HCT116 (cell line): ENCODE measurements at regions not wholly inside any gene's neighbourhood (a gene's known extent, or its start where the extent isn't known, plus 50 kb on each side); places are given as distances from the start of the nearest gene placed in this dataset.

Source experiments
- ATAC-seq: fragments of 200-7000 bp; cut with Tn5 transposase; 2 replicates; pipeline ENCODE4 v1.9.1; 2020; ENCODE audit warnings: mild to moderate bottlenecking, moderate library complexity
- BruUV-seq: library from RNA; stranded (reverse); fragments of 400-500 nt; replicated peaks from 2 replicates; lab custom pipeline; 2021; lab: Mats Ljungman, UMichigan
- CTCF ChIA-PET: fragments of 300-600 bp; sonication (Branson Sonifier 250); formaldehyde crosslinking; loops from one replicate; lab custom pipeline; 2021; ENCODE audit warnings: antibody characterized with exemption; lab: Charles Lee
- POLR2A ChIA-PET: fragments of 300-600, 350-600 bp; sonication (Branson Sonifier 250); formaldehyde crosslinking; loops from one replicate; lab custom pipeline; 2021; ENCODE audit warnings: antibody characterized with exemption; lab: Charles Lee
- RAD21 ChIA-PET, 2 experiments: fragments of 300-600 bp; sonication (Branson Sonifier 250); formaldehyde crosslinking; loops; one replicate each; lab custom pipeline; 2023; ENCODE audit warnings: low total read pairs in 2 of 2; ENCODE audit not compliant: uncharacterized antibody in 2 of 2, unreplicated experiment in 2 of 2, low non-redundant PET in 1 of 2; lab: Charles Lee
- DNase-seq: peaks from one replicate; pipeline ENCODE4 v3.0.0-alpha.2; 2010; ENCODE audit warnings: low read depth, low spot score
- H2AFZ ChIP-seq: fragments of 200-600 bp; shearing (Covaris generic), sonication (generic); 2 replicates; pipeline ENCODE4 v1.6.1; 2017; ENCODE audit warnings: low read depth, mixed run types, mixed read lengths, antibody characterized with exemption, low read length; ENCODE audit not compliant: poor library complexity, severe bottlenecking
- H3K27ac ChIP-seq: 2 replicates; pipeline ENCODE4 v1.5.1; 2012; ENCODE audit warnings: low read depth, low read length
- H3K27me3 ChIP-seq: fragments of 200-600 bp; sonication (generic); 2 replicates; pipeline ENCODE4 v1.6.1; 2016; ENCODE audit warnings: mixed run types, low read length, mixed read lengths; ENCODE audit not compliant: insufficient read depth
- H3K36me3 ChIP-seq, 2 experiments: fragments of 200-500 bp in 1 of 2; fragments of 200-600 bp in 1 of 2; sonication (Bioruptor generic) in 1 of 2; sonication (generic) in 1 of 2; 2 replicates each; pipeline versions ENCODE4 v1.5.1 to v1.6.1; 2014 to 2016; ENCODE audit warnings: low read length in 2 of 2, inconsistent platforms in 1 of 2, mixed read lengths in 1 of 2, mixed run types in 1 of 2; ENCODE audit not compliant: insufficient read depth in 2 of 2, control insufficient read depth in 1 of 2
- H3K4me1 ChIP-seq, 2 experiments: fragments of 200-600 bp in 1 of 2; sonication (generic) in 1 of 2; 2 replicates each; pipeline versions ENCODE4 v1.5.1 to v1.6.1; 2012 to 2017; ENCODE audit warnings: low read length in 2 of 2, inconsistent platforms in 1 of 2, mild to moderate bottlenecking in 1 of 2, mixed read lengths in 1 of 2, mixed run types in 1 of 2, moderate library complexity in 1 of 2; ENCODE audit not compliant: insufficient read depth in 2 of 2, control insufficient read depth in 1 of 2
- H3K4me2 ChIP-seq: fragments of 200-600 bp; sonication (generic); 2 replicates; pipeline ENCODE4 v1.6.1; 2017; ENCODE audit warnings: mixed run types, low read length, mixed read lengths
- H3K4me3 ChIP-seq, 2 experiments: fragments of 200-600 bp in 1 of 2; sonication (generic) in 1 of 2; replicated peaks in 1 of 2; 2 replicates each; pipeline ENCODE4 v1.5.1; 2011 to 2016; ENCODE audit warnings: low read length in 2 of 2, control low read depth in 1 of 2, low read depth in 1 of 2, mild to moderate bottlenecking in 1 of 2, mixed read lengths in 1 of 2, mixed run types in 1 of 2
- H3K79me2 ChIP-seq: fragments of 200-600 bp; sonication (generic); 2 replicates; pipeline ENCODE4 v1.6.1; 2017; ENCODE audit warnings: mild to moderate bottlenecking, mixed run types, low read length, moderate library complexity, mixed read lengths; ENCODE audit not compliant: insufficient read depth
- H3K9ac ChIP-seq: fragments of 200-600 bp; sonication (generic); 2 replicates; pipeline ENCODE4 v1.6.1; 2016; ENCODE audit warnings: low read length, mixed read lengths
- H3K9me2 ChIP-seq: fragments of 200-600 bp; sonication (generic), shearing (Covaris generic); 2 replicates; pipeline ENCODE4 v1.6.1; 2017; ENCODE audit warnings: mixed run types, mild to moderate bottlenecking, moderate library complexity; ENCODE audit not compliant: insufficient read depth
- H3K9me3 ChIP-seq, 2 experiments: fragments of 200-500 bp in 1 of 2; fragments of 200-600 bp in 1 of 2; sonication (Bioruptor generic) in 1 of 2; sonication (generic) in 1 of 2; 2 replicates each; pipeline ENCODE4 v1.6.1; 2014 to 2017; ENCODE audit warnings: low read length in 2 of 2, mixed read lengths in 2 of 2, inconsistent platforms in 1 of 2, low read depth in 1 of 2, mild to moderate bottlenecking in 1 of 2, mixed run types in 1 of 2, moderate library complexity in 1 of 2; ENCODE audit not compliant: control insufficient read depth in 1 of 2, insufficient read depth in 1 of 2
- H4K20me1 ChIP-seq: fragments of 200-600 bp; sonication (generic), shearing (Covaris generic); 2 replicates; pipeline ENCODE4 v1.6.1; 2017; ENCODE audit warnings: mixed run types, mild to moderate bottlenecking, moderate library complexity; ENCODE audit not compliant: insufficient read depth
- CEBPB ChIP-seq: IDR thresholded peaks from 2 replicates; pipeline ENCODE4 v1.6.1; 2012; ENCODE audit warnings: low read depth
- ELF1 ChIP-seq: IDR thresholded peaks from 2 replicates; pipeline ENCODE4 v1.6.1; 2012; ENCODE audit warnings: low read depth, borderline replicate concordance
- EZH2 ChIP-seq: fragments of 200-600 bp; sonication (generic); IDR thresholded peaks from 2 replicates; pipeline ENCODE4 v1.6.1; 2017; ENCODE audit warnings: antibody characterized with exemption, mixed run types
- EZH2phosphoT487 ChIP-seq: fragments of 200-600 bp; IDR thresholded peaks from 2 replicates; pipeline ENCODE4 v1.6.1; 2018; ENCODE audit warnings: antibody characterized with exemption, borderline replicate concordance
- JUND ChIP-seq: IDR thresholded peaks from 2 replicates; pipeline ENCODE4 v1.6.1; 2012
- MAX ChIP-seq: IDR thresholded peaks from 2 replicates; pipeline ENCODE4 v1.6.1; 2012
- POLR2A ChIP-seq: IDR thresholded peaks from 2 replicates; pipeline ENCODE4 v1.7.0; 2011; ENCODE audit warnings: borderline replicate concordance; ENCODE audit not compliant: insufficient read depth, insufficient read length; ENCODE audit errors: extremely low read depth
- POLR2AphosphoS5 ChIP-seq: IDR thresholded peaks from 2 replicates; pipeline ENCODE4 v1.6.1; 2011; ENCODE audit warnings: mild to moderate bottlenecking, low read depth, low read length, moderate library complexity
- RAD21 ChIP-seq: IDR thresholded peaks from 2 replicates; pipeline ENCODE4 v1.6.1; 2012; ENCODE audit warnings: low read depth, mild to moderate bottlenecking
- SIN3A ChIP-seq: IDR thresholded peaks from 2 replicates; pipeline ENCODE4 v1.6.1; 2012; ENCODE audit warnings: low read depth
- SP1 ChIP-seq: IDR thresholded peaks from 2 replicates; pipeline ENCODE4 v1.6.1; 2012; ENCODE audit warnings: low read depth
- SRF ChIP-seq: IDR thresholded peaks from 2 replicates; pipeline ENCODE4 v1.6.1; 2012; ENCODE audit warnings: low read depth
- TCF7L2 ChIP-seq: IDR thresholded peaks from 2 replicates; pipeline ENCODE4 v1.7.0; 2011; ENCODE audit warnings: borderline replicate concordance, inconsistent platforms; ENCODE audit not compliant: insufficient read depth, insufficient read length; ENCODE audit errors: extremely low read depth
- YY1 ChIP-seq: IDR thresholded peaks from 2 replicates; pipeline ENCODE4 v1.6.1; 2011; ENCODE audit warnings: low read length, low read depth, moderate library complexity, mild to moderate bottlenecking; ENCODE audit not compliant: insufficient replicate concordance; ENCODE audit errors: extremely low read depth
- ZFX ChIP-seq: fragments of 450-650 bp; IDR thresholded peaks from 2 replicates; pipeline ENCODE4 v1.6.1; 2017
- ZNF274 ChIP-seq: fragments of 200-500 bp; sonication (Bioruptor generic); IDR thresholded peaks from 2 replicates; pipeline ENCODE4 v1.6.1; 2014; ENCODE audit warnings: mild to moderate bottlenecking, low read depth, low read length, inconsistent platforms
- intact Hi-C: fragments of 100-400 bp; cut with micrococcal nuclease; formaldehyde crosslinking; loops from 2 replicates; pipeline ENCODE4 v1.10.0; 2022

DNA sequence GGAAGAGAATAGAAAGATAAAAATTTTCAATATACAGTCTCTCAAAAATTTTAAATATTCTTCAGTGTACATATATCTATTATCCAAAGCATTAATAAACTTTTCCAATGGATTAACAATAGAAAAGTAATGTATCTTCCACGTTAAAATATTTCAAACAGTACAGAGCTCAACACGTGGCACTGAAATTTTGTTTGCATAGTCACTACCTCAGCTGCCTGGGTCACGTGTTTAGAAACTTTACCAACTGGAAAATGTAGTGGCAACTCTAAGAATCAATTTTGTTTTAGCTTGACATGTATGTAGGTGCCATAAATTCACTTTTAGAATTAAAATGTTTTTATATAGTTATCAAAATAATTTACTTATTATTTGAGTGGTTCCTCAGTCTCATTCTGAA is 85.3 kb downstream of the CNTN3 start:
- ChIA-PET RAD21 (no interaction called here), POLR2A (no interaction called here)
- BruUV-seq, result no TSS peak
- intact Hi-C loops, result no loop called here
- H3K4me2 ChIP-seq, result no peak overlapping the region
- no peaks in the 10 kb centered on the region for H3K27me3 ChIP-seq
- no peak overlapping the region for H2AFZ ChIP-seq
- peaks cover 0 to 18% of the 10 kb centered on the region in 2 experiments; a peak in 2 of 4 replicates for H3K9me3 ChIP-seq
- ATAC-seq (no peak), DNase-seq (no peak)
- H3K9me2 ChIP-seq, result no peaks in the 10 kb centered on the region
- no peak overlapping the region for H3K9ac ChIP-seq
- H3K27ac ChIP-seq, result no peak overlapping the region
- H3K4me1 ChIP-seq, result no peaks in the 10 kb centered on the region
- H3K36me3 ChIP-seq, result no peaks in the 10 kb centered on the region
- TF ChIP-seq YY1 (no peak), EZH2 (no peak), RAD21 (no peak), SIN3A (no peak), POLR2AphosphoS5 (no peak), POLR2A (no peak), ELF1 (no peak), ZNF274 (no peak), CEBPB (no peak), SRF (no peak), MAX (no peak), ZFX (no peak), SP1 (no peak), EZH2phosphoT487 (no peak), JUND (no peak)
- TF ChIP-seq, all 23 proteins: peak for 0
- Histone ChIP-seq H4K20me1 (no peaks in the 10 kb centered on the region), H3K79me2 (no peaks in the 10 kb centered on the region), H3K4me3 (no peak overlapping the region)
- CTCF ChIA-PET, result no interaction called here

GRCh38 chr3:74527566-74527965 is 86.9 kb downstream of the CNTN3 start:
- H4K20me1 ChIP-seq, result no peaks in the 10 kb centered on the region
- intact Hi-C loops, result no loop called here
- no peak overlapping the region for H2AFZ ChIP-seq
- no peaks in the 10 kb centered on the region for H3K79me2 ChIP-seq
- ChIA-PET POLR2A (no interaction called here), CTCF (no interaction called here), RAD21 (no interaction called here)
- no peak for DNase-seq
- H3K9ac ChIP-seq, result no peak overlapping the region
- ATAC-seq, result no peak
- no TSS peak for BruUV-seq
- H3K9me2 ChIP-seq, result no peaks in the 10 kb centered on the region
- H3K4me3 ChIP-seq, result no peak overlapping the region
- no peak for TF ChIP-seq TCF7L2
- no peak for TF ChIP-seq EZH2phosphoT487
- no peak for TF ChIP-seq YY1
- TF ChIP-seq RAD21, result no peak
- TF ChIP-seq POLR2A, result no peak
- TF ChIP-seq JUND, result no peak
- H3K27me3 ChIP-seq, result no peaks in the 10 kb centered on the region
- no peaks in the 10 kb centered on the region for H3K4me1 ChIP-seq
- H3K9me3 ChIP-seq, result peaks cover 2 to 13% of the 10 kb centered on the region in 2 experiments; a peak in 2 of 4 replicates
- no peak overlapping the region for H3K27ac ChIP-seq
- no peaks in the 10 kb centered on the region for H3K36me3 ChIP-seq
- H3K4me2 ChIP-seq, result no peak overlapping the region
